ENCODE measurements at regions not wholly inside any gene's neighbourhood (a gene's known extent, or its start where the extent isn't known, plus 50 kb on each side); places are given as distances from the start of the nearest gene placed in this dataset.

GRCh38 chr2:173783382-173783781 lies 181.8 kb downstream of the SP3 start:
- no peak for DNase-seq

- no peak for DNase-seq
These were observed 179.4 kb downstream of the SP3 start for GRCh38 chr2:173785813-173786212.

- DNase-seq, result no peak
These were observed 173.7 kb downstream of the SP3 start for GRCh38 chr2:173791502-173791901.

GRCh38 chr2:173792166-173792565 lies 173.0 kb downstream of the SP3 start:
- DNase-seq, result no peak

GRCh38 chr2:173792741-173793140 lies 172.4 kb downstream of the SP3 start:
- no peak for DNase-seq

GRCh38 chr2:173793709-173794565 lies 171.2 kb downstream of the SP3 start:
- peak; percentile 60 for DNase-seq

- DNase-seq, result no peak
These were observed 167.4 kb downstream of the SP3 start for GRCh38 chr2:173797586-173798263.

GRCh38 chr2:173802518-173802917 lies 162.7 kb downstream of the SP3 start:
- DNase-seq, result no peak

GRCh38 chr2:173803449-173803848 lies 161.7 kb downstream of the SP3 start:
- no peak for DNase-seq

- DNase-seq, result no peak
These were observed 158.4 kb downstream of the SP3 start for GRCh38 chr2:173806761-173807160.

GRCh38 chr2:173808718-173809117 lies 156.5 kb downstream of the SP3 start:
- DNase-seq, result no peak

- DNase-seq, result no peak
These were observed 152.9 kb downstream of the SP3 start for GRCh38 chr2:173812321-173812720.

- DNase-seq, result no peak
These were observed 150.9 kb downstream of the SP3 start for GRCh38 chr2:173814306-173814705.

GRCh38 chr2:173815772-173816171 lies 149.4 kb downstream of the SP3 start:
- DNase-seq, result no peak

GRCh38 chr2:173817582-173817981 lies 147.6 kb downstream of the SP3 start:
- no peak for DNase-seq

GRCh38 chr2:173818285-173818684 lies 146.9 kb downstream of the SP3 start:
- no peak for DNase-seq

- DNase-seq, result no peak
These were observed 145.3 kb downstream of the SP3 start for GRCh38 chr2:173819852-173820251.

GRCh38 chr2:173821451-173821850 lies 143.7 kb downstream of the SP3 start:
- DNase-seq, result no peak

- no peak for DNase-seq
These were observed 142.2 kb downstream of the SP3 start for GRCh38 chr2:173822889-173823542.

- no peak for DNase-seq
These were observed 141.6 kb downstream of the SP3 start for GRCh38 chr2:173823543-173823939.

- no peak for DNase-seq
These were observed 136.7 kb downstream of the SP3 start for GRCh38 chr2:173828189-173829142.

- no peak for DNase-seq
These were observed 135.4 kb downstream of the SP3 start for GRCh38 chr2:173829727-173830126.

GRCh38 chr2:173830170-173830569 lies 135.0 kb downstream of the SP3 start:
- DNase-seq, result no peak

Measured in NCI-H2029 (cell line).